CD4-positive, alpha-beta T cell treated with Interleukin-12 subunit alpha and Interleukin-12 subunit beta, for 1 hour (primary cell): ENCODE measurements at regions not wholly inside any gene's neighbourhood (a gene's known extent, or its start where the extent isn't known, plus 50 kb on each side); places are given as distances from the start of the nearest gene placed in this dataset.

Source experiments
- DNase-seq: peaks from one replicate; pipeline ENCODE4 v3.0.0-alpha.2; 2020

GRCh38 chr9:78927099-78927940 lies 630.4 kb downstream of the PSAT1 start:
- no peak for DNase-seq

GRCh38 chr9:78928625-78929405 lies 631.9 kb downstream of the PSAT1 start:
- DNase-seq, result no peak

GRCh38 chr9:78930281-78930680 lies 633.4 kb downstream of the PSAT1 start:
- DNase-seq, result no peak

GRCh38 chr9:78932849-78933627 lies 636.1 kb downstream of the PSAT1 start:
- DNase-seq, result no peak

GRCh38 chr9:78934880-78935279 lies 636.9 kb upstream of the TLE4 start:
- no peak for DNase-seq

GRCh38 chr9:78938821-78939220 lies 632.9 kb upstream of the TLE4 start:
- DNase-seq, result no peak

- no peak for DNase-seq
Observed at GRCh38 chr9:78939311-78940065, 632.3 kb upstream of the TLE4 start.

GRCh38 chr9:78940121-78940855 lies 631.5 kb upstream of the TLE4 start:
- no peak for DNase-seq

- no peak for DNase-seq
Observed at GRCh38 chr9:78954286-78954685, 617.5 kb upstream of the TLE4 start.

- no peak for DNase-seq
Observed at GRCh38 chr9:78958892-78959291, 612.9 kb upstream of the TLE4 start.

GRCh38 chr9:78962156-78962555 lies 609.6 kb upstream of the TLE4 start:
- no peak for DNase-seq

- DNase-seq, result no peak
Observed at GRCh38 chr9:78963911-78964310, 607.9 kb upstream of the TLE4 start.

- DNase-seq, result no peak
Observed at GRCh38 chr9:78967596-78968217, 604.1 kb upstream of the TLE4 start.

GRCh38 chr9:78970375-78970774 lies 601.4 kb upstream of the TLE4 start:
- no peak for DNase-seq

- no peak for DNase-seq
Observed at GRCh38 chr9:78971540-78971939, 600.2 kb upstream of the TLE4 start.

GRCh38 chr9:78972303-78972999 lies 599.3 kb upstream of the TLE4 start:
- no peak for DNase-seq

GRCh38 chr9:78973907-78974306 lies 597.9 kb upstream of the TLE4 start:
- DNase-seq, result no peak

- no peak for DNase-seq
Observed at GRCh38 chr9:78982849-78983248, 588.9 kb upstream of the TLE4 start.

GRCh38 chr9:78985084-78985738 lies 586.6 kb upstream of the TLE4 start:
- DNase-seq, result no peak

- DNase-seq, result no peak
Observed at GRCh38 chr9:78986446-78986845, 585.3 kb upstream of the TLE4 start.
